SK-N-SH treated with all-trans-retinoic acid at 6 μM for 48 hours (cell line): ENCODE measurements at regions not wholly inside any gene's neighbourhood (a gene's known extent, or its start where the extent isn't known, plus 50 kb on each side); places are given as distances from the start of the nearest gene placed in this dataset.

Experiments
- ARNTL ChIP-seq: fragments of 450-650 bp; formaldehyde crosslinking; IDR thresholded peaks from 2 replicates; pipeline ENCODE4 v1.5.0; 2020; ENCODE audit warnings: low read depth, mild to moderate bottlenecking, moderate library complexity, borderline replicate concordance
- ESRRG ChIP-seq: fragments of 250-450 bp; sonication (Bioruptor Pico); IDR thresholded peaks from 2 replicates; pipeline ENCODE4 v1.6.1; 2021; ENCODE audit warnings: mild to moderate bottlenecking
- RARB ChIP-seq: fragments of 250-450 bp; sonication (Bioruptor Pico); IDR thresholded peaks from 2 replicates; pipeline ENCODE4 v1.8.0; 2021; ENCODE audit warnings: mild to moderate bottlenecking, moderate library complexity
- ZNF565 ChIP-seq: fragments of 450-650 bp; formaldehyde crosslinking; conservative IDR thresholded peaks from 2 replicates; pipeline ENCODE4 v1.5.0; 2020; ENCODE audit warnings: low read depth, mild to moderate bottlenecking, moderate library complexity

DNA sequence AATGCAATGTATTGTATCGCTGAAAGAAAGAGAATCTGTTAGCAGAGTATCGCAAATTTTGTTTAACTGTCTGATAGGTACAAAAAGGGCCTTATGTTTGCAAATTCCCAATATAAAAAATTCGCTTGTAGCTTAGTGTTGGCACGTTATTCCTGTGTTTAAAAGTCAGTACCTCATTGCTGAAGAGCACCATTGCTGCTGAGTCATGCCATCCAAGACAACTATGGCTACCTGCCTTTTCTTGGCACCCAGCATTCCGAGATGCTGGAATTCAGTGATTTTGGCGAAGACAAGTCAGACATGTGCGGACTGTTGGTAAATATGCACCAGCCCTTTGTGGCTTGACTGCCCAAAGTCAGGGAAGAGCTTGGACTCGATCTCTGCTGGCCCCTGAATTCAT lies 149.5 kb upstream of the EEA1 start:
- TF ChIP-seq ZNF565 (no peak), ESRRG (CRISPR knock-in tag) (no peak), RARB (CRISPR knock-in tag) (no peak), ARNTL (CRISPR knock-in tag) (no peak)
